ENCODE measurements at regions not wholly inside any gene's neighbourhood (a gene's known extent, or its start where the extent isn't known, plus 50 kb on each side); places are given as distances from the start of the nearest gene placed in this dataset.

DNA sequence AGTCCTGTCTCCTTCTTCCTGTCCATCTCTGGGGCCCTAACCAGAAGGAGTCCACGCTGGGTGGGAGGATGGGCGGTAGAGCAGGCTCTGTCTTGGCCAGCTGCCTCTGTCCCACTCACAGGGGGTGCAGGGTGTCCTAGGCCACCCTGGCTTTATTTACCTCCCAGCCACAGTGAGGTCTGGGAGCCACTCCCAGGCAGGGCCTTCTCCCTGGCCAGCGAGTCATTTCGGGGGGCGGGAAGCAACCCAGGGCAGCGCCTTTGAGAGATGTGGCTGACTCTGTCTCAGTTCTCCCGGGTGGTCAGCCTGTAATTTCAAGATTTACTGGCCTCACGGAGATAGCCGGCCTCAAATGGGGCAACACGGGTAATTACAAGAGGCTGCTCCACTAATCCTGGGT lies 67.4 kb upstream of the PTCH1 start:
- TF ChIP-seq, protein P1, sequence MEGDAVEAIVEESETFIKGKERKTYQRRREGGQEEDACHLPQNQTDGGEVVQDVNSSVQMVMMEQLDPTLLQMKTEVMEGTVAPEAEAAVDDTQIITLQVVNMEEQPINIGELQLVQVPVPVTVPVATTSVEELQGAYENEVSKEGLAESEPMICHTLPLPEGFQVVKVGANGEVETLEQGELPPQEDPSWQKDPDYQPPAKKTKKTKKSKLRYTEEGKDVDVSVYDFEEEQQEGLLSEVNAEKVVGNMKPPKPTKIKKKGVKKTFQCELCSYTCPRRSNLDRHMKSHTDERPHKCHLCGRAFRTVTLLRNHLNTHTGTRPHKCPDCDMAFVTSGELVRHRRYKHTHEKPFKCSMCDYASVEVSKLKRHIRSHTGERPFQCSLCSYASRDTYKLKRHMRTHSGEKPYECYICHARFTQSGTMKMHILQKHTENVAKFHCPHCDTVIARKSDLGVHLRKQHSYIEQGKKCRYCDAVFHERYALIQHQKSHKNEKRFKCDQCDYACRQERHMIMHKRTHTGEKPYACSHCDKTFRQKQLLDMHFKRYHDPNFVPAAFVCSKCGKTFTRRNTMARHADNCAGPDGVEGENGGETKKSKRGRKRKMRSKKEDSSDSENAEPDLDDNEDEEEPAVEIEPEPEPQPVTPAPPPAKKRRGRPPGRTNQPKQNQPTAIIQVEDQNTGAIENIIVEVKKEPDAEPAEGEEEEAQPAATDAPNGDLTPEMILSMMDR (IDR thresholded peaks at IDR 0.05) = no peak

DNA sequence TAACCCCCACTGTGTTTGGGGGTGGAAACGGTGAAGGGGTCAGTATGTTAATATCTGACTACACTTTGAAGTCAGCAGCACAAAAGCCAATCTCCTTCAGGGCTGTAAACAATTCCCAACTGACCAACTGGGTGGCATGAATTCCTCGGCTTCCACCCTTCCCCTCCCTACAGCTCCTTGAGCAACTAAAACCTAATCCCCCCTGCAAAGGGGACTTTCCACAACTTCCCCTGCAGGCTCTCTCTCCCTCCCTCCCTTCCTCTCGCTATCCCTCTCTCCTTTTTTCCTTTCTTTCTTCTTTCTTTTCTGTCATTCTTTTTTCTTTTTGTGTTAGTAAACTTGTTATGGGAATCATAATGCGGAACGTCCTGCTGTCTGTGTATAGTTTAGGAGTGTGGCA lies 65.1 kb upstream of the PTCH1 start:
- TF ChIP-seq, protein P1 (IDR thresholded peaks at IDR 0.05) = no peak

DNA sequence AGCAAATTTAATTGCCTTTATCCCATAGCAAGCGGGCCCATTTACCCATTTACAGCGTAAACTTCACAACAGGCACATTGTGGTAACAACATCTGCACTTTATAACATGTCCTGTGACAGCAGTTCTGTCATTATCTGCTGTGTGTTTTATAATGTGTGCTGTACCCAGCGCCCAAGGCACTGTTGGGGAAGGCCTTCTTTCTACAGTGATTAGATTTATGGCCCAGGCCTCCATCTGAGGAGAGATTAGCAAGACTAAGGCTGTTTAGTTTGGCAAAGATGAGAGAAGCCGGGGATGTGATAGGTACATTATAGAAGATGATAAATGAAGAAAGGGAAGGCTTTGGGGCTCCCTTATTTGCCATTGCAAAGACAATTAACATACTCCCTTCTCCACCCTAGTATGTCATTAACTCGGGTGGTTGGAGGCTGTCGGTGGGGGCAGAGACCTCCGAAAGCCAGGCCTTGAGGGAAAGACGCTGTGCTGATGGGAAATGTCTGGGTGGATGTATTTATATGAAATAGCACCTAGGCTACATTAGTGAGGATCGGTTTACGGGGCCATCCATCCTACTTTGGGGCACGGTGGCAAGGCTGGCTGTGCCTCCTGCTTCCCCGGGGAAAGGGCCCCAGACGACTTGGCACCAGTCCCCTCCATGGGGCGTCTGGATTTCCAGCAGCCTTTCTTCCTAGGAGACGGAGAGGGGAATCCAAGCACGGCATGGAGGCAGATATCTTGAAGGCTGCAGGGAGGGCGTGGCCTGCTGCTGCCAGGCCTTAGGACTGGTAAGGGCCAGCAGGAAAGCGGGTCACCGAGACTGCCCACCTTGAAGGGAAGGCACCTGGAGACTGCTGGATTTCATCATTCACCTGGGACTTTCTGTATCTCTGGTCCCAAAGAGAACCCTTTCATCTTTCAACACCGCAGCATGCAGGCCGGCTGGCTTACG lies 64.3 kb upstream of the PTCH1 start:
- TF ChIP-seq, protein P1 (IDR thresholded peaks at IDR 0.05) = no peak

DNA sequence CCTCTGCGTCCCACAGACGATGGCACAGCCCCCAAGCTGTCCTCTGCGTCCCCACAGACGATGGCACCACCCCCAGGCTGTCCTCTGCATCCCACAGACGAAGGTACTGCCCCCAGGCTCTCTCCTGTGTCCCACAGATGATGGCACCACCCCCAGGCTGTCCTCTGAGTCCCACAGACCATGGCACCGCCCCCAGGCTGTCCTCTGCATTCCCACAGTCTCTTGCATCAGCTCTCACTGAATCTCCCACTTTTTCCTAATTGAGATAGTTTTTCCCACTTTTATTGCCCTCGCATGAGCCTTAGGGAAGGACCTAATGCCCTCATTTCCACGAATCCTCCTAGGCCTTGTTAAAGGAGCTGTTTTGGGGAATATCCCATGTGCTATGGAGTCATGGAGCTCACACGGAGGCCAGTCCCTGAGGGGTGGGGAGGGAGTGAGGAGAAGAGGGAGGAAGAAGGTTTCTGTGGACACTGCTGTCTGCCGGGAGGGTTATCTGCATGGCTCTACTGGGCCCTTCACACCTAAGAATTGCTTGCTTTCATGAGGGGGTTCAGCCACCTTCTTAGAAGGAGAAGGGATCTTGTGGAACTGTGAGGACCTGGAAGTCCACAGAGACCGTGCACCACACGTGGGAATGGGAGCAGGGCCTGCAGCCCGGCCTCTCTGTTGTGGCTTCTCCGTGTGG lies 58.2 kb upstream of the PTCH1 start:
- TF ChIP-seq, protein P1 (IDR thresholded peaks at IDR 0.05) = no peak

DNA sequence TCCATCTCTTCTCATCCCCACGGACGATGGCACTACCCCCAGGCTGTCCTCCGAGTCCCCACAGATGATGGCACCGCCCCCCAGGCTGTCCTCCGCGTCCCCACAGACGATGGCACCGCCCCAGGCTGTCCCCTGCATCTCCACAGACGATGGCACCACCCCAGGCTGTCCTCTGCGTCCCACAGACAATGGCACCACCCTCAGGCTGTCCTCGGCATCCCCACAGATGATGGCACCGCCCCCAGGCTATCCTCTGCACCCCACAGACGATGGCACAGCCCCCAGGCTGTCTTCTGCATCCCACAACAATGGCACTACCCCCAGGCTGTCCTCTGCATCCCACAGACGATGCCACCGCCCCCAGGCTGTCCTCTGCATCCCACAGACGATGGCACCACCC lies 57.4 kb upstream of the PTCH1 start:
- TF ChIP-seq, protein P1 (IDR thresholded peaks at IDR 0.05) = no peak

DNA sequence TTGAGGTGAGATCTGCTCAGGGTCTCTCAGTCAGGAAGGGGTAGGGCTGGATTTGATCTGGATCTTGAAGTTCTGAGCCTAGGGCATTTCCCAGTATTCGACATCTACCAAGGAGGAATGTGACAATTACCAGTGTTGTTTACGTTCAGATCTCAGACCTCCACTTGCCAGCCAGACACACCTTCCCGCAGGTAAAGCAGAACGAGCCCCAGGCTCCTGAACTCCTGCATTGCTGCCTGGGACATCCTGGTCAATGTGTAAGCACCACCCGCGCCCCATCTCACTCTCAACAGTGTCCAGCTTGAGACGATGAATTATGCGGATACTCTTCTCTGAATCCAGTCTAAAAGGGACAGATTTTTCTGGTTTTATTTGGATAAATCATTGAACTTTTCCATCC lies 56.7 kb upstream of the PTCH1 start:
- TF ChIP-seq, protein P1 (IDR thresholded peaks at IDR 0.05) = no peak

DNA sequence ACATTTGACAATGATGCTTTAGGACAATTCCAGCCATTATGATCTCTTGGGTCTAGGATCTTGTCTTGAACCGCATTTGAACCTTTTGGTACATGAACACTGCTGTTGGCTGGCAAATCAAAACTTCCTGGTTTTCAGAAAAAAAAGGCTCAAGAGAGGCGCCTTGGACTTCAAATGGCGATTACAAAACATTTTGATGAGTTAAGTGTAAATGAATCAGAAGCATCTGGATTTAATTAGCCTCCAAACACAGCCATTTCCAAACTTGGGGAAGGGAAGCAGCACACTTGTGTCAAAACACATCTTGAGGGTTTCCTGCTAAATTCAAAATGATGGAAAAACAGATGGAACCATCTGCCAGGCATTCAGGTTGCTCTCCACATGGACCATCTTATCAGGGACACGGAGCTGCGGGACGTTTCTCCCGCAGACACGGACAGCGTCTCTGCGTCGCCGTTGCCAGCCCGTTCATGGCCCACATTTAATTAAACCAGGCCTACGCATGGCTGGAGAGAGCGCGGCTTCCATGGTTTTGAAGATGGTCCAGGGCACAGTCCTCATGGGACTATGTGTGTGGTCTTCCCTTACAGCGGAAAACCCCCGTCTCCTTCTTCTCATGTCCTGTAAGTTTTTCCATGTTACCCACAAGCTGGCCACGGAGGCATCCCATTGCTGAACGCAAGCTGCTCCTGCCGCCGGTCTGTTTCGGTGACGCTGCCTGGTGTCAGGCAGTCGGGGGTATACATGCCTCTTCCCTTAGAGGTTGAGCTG lies 55.8 kb upstream of the PTCH1 start:
- TF ChIP-seq, protein P1 (IDR thresholded peaks at IDR 0.05) = no peak
